GM12878 (cell line): ENCODE measurements at regions not wholly inside any gene's neighbourhood (a gene's known extent, or its start where the extent isn't known, plus 50 kb on each side); places are given as distances from the start of the nearest gene placed in this dataset.

Experiments used
- ATAC-seq: fragments of 200-7000 bp; cut with Tn5 transposase; 3 replicates; pipeline ENCODE4 v1.9.1; 2020; ENCODE audit warnings: mild to moderate bottlenecking, moderate library complexity
- BruUV-seq: library from RNA; stranded (reverse); fragments of 400-500 nt; replicated peaks from 2 replicates; lab custom pipeline; 2021; lab: Mats Ljungman, UMichigan
- CTCF ChIA-PET: fragments of 300-600 bp; sonication (Branson Sonifier 250); formaldehyde crosslinking; extraction: SDS; loops from one replicate; lab custom pipeline; 2021; ENCODE audit warnings: inconsistent platforms; lab: Yijun Ruan, JAX
- POLR2A ChIA-PET: fragments of 350-600 bp; formaldehyde crosslinking; extraction: SDS; loops from one replicate; lab custom pipeline; 2021; ENCODE audit warnings: inconsistent platforms; lab: Charles Lee
- RAD21 ChIA-PET: fragments of 300-600 bp; sonication (Branson Sonifier 250); formaldehyde crosslinking; loops from one replicate; lab custom pipeline; 2023; ENCODE audit warnings: antibody characterized with exemption; ENCODE audit not compliant: unreplicated experiment; lab: Charles Lee
- SMC1A ChIA-PET: fragments of 300-600 bp; sonication (Branson Sonifier 250); formaldehyde crosslinking; loops from one replicate; lab custom pipeline; 2023; ENCODE audit not compliant: unreplicated experiment, uncharacterized antibody; lab: Charles Lee
- DNase-seq: peaks from one replicate; pipeline ENCODE4 v3.0.0-alpha.2; 2011; ENCODE audit warnings: low read depth, low spot score
- FAIRE-seq: peaks from 3 replicates; lab custom pipeline; 2011; peaks lifted over from hg19 to GRCh38; lab: Jason Lieb, UNC
- H2AFZ ChIP-seq: 2 replicates; pipeline ENCODE4 v1.6.0; 2011; ENCODE audit warnings: low read depth, low read length, control low read depth; ENCODE audit not compliant: control insufficient read depth
- H3K27ac ChIP-seq: 2 replicates; pipeline ENCODE4 v1.5.1; 2011; ENCODE audit warnings: control low read depth; ENCODE audit not compliant: control insufficient read depth, insufficient read depth
- H3K27me3 ChIP-seq, 2 experiments: replicated peaks in 1 of 2; 2 replicates each; pipeline versions ENCODE4 v1.6.0 to v1.6.1; 2011; ENCODE audit warnings: low read length in 1 of 2; ENCODE audit not compliant: control insufficient read depth in 2 of 2, insufficient read depth in 2 of 2
- H3K36me3 ChIP-seq, 2 experiments: 2 replicates each; pipeline ENCODE4 v1.5.1; 2011; ENCODE audit warnings: low read length in 1 of 2; ENCODE audit not compliant: control insufficient read depth in 2 of 2, insufficient read depth in 2 of 2
- H3K4me1 ChIP-seq: 2 replicates; pipeline ENCODE4 v1.6.1; 2011; ENCODE audit warnings: mild to moderate bottlenecking, low read length, moderate library complexity, mixed read lengths; ENCODE audit not compliant: control insufficient read depth, insufficient read depth
- H3K4me2 ChIP-seq: 2 replicates; pipeline ENCODE4 v1.6.0; 2011; ENCODE audit warnings: control low read depth; ENCODE audit not compliant: control insufficient read depth, insufficient read depth
- H3K4me3 ChIP-seq: fragments of 200-600 bp; sonication (generic); 2 replicates; pipeline ENCODE4 v1.5.1; 2016
- H3K79me2 ChIP-seq: 2 replicates; pipeline ENCODE4 v1.6.0; 2011; ENCODE audit warnings: low read length; ENCODE audit not compliant: control insufficient read depth, insufficient read depth
- H3K9ac ChIP-seq: 2 replicates; pipeline ENCODE4 v1.8.0; 2011; ENCODE audit warnings: low read length, control low read depth, mixed read lengths; ENCODE audit not compliant: control insufficient read depth, insufficient read depth
- H3K9me3 ChIP-seq: replicated peaks from 3 replicates; pipeline ENCODE4 v1.5.1; 2011; ENCODE audit warnings: mild to moderate bottlenecking, low read length; ENCODE audit not compliant: control insufficient read depth, insufficient read depth
- H4K20me1 ChIP-seq: 2 replicates; pipeline ENCODE4 v1.6.0; 2011; ENCODE audit not compliant: control insufficient read depth, insufficient read depth
- CEBPB ChIP-seq, 2 experiments: fragments of 150-350 bp in 1 of 2; IDR thresholded peaks; 2 replicates each; pipeline ENCODE4 v1.6.1; 2012 to 2014; ENCODE audit warnings: low read depth in 2 of 2, low read length in 2 of 2, borderline replicate concordance in 1 of 2, inconsistent platforms in 1 of 2
- JUNB ChIP-seq: IDR thresholded peaks from 2 replicates; pipeline ENCODE4 v1.6.1; 2016; ENCODE audit warnings: antibody characterized with exemption, mild to moderate bottlenecking
- NFIC ChIP-seq: IDR thresholded peaks from 2 replicates; pipeline ENCODE4 v1.6.1; 2012; ENCODE audit warnings: low read depth, mild to moderate bottlenecking, inconsistent platforms, low read length, moderate library complexity
- SMC3 ChIP-seq: IDR thresholded peaks from 2 replicates; pipeline ENCODE4 v1.6.1; 2011; ENCODE audit warnings: low read length, improper control_type of control experiment, borderline replicate concordance
- YBX1 ChIP-seq: fragments of 450-650 bp; IDR thresholded peaks from 2 replicates; pipeline ENCODE4 v1.6.1; 2016; ENCODE audit warnings: antibody characterized with exemption
- in situ Hi-C: fragments of 300-500 bp; cut with MboI; formaldehyde crosslinking; loops from 9 replicates; pipeline ENCODE4 v1.14.3; 2018; ENCODE audit warnings: mixed read lengths
- intact Hi-C: fragments of 100-400 bp; cut with micrococcal nuclease; formaldehyde crosslinking; loops from one replicate; pipeline ENCODE4 v1.14.2; 2022; ENCODE audit not compliant: unreplicated experiment
- TF ChIP-seq, protein P1 (sequence below): IDR thresholded peaks from 2 replicates; pipeline ENCODE4 v1.6.1; 2011; ENCODE audit warnings: borderline replicate concordance, low read depth, mild to moderate bottlenecking, moderate library complexity, mixed read lengths, low read length; ENCODE audit not compliant: insufficient read depth; ENCODE audit errors: extremely low read length
- TF ChIP-seq, protein P2 (sequence below): IDR thresholded peaks from 2 replicates; pipeline ENCODE4 v1.6.1; 2012; ENCODE audit warnings: low read depth, low read length, improper control_type of control experiment

DNA sequence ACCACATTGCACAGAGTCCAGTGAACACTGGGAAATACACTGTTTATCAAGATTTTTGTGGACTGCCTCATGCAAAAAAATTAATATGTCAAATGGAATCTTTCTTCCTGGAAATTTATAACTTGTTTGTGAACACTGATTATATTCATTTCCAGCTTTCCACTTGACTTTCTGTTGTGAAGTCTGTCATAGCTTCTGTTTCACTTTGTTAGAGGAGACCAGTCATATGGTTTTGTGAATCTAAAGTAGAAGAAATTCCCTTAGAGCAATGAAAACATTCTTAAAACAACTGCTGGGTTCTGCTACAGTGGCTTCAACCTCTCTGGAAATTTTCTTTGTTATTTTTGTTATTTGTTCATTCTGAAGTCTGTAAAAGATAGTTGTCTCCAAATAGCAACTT lies 349.5 kb upstream of the NFE2L3 start:
- ChIA-PET CTCF (interaction anchor here (0.7 to 1.3 kb wide), 2 partner anchors 8 to 15 kb away, joined by 3 to 4 read pairs; no protein-coding TSS in a partner anchor), POLR2A (interaction anchor here (0.5 kb wide), 1 partner anchor 54 kb away, joined by 5 read pairs; no protein-coding TSS in a partner anchor), SMC1A (no interaction called here), RAD21 (no interaction called here)
- TF ChIP-seq JUNB (peak; percentile 65), NFIC (peak; percentile 45; the same call in 1 of the 2 replicates), YBX1 (no peak), CEBPB (IDR thresholded peaks at IDR 0.05; ENCODE audit: borderline replicate concordance in 1 of 2, low read depth in 2 of 2, low read length in 2 of 2) (no peak), SMC3 (no peak)
- TF ChIP-seq, protein P1, sequence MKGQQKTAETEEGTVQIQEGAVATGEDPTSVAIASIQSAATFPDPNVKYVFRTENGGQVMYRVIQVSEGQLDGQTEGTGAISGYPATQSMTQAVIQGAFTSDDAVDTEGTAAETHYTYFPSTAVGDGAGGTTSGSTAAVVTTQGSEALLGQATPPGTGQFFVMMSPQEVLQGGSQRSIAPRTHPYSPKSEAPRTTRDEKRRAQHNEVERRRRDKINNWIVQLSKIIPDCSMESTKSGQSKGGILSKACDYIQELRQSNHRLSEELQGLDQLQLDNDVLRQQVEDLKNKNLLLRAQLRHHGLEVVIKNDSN = no peak
- TF ChIP-seq, protein P2, sequence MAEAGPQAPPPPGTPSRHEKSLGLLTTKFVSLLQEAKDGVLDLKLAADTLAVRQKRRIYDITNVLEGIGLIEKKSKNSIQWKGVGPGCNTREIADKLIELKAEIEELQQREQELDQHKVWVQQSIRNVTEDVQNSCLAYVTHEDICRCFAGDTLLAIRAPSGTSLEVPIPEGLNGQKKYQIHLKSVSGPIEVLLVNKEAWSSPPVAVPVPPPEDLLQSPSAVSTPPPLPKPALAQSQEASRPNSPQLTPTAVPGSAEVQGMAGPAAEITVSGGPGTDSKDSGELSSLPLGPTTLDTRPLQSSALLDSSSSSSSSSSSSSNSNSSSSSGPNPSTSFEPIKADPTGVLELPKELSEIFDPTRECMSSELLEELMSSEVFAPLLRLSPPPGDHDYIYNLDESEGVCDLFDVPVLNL = no peak
- H3K27ac ChIP-seq = no peak overlapping the region
- FAIRE-seq = peak; percentile 77
- H3K4me1 ChIP-seq = no peaks in the 10 kb centered on the region
- no peak overlapping the region for H3K9ac ChIP-seq
- BruUV-seq = no TSS peak
- ATAC-seq = peak; percentile 41
- peaks cover 0 to 2% of the 10 kb centered on the region in 2 experiments; a peak in 2 of 4 replicates for H3K27me3 ChIP-seq
- no peaks in the 10 kb centered on the region for H4K20me1 ChIP-seq
- H3K4me2 ChIP-seq = no peak overlapping the region
- in situ Hi-C loops = no loop called here
- no peak overlapping the region for H2AFZ ChIP-seq
- H3K79me2 ChIP-seq = no peaks in the 10 kb centered on the region
- no peaks in the 10 kb centered on the region for H3K9me3 ChIP-seq
- H3K36me3 ChIP-seq = no peaks in the 10 kb centered on the region
- intact Hi-C loops = no loop called here
- DNase-seq = no peak
- H3K4me3 ChIP-seq = no peak overlapping the region
